HCT116 (cell line): ENCODE measurements at regions not wholly inside any gene's neighbourhood (a gene's known extent, or its start where the extent isn't known, plus 50 kb on each side); places are given as distances from the start of the nearest gene placed in this dataset.

Experiments used
- ATAC-seq: fragments of 200-7000 bp; cut with Tn5 transposase; 2 replicates; pipeline ENCODE4 v1.9.1; 2020; ENCODE audit warnings: mild to moderate bottlenecking, moderate library complexity
- BruUV-seq: library from RNA; stranded (reverse); fragments of 400-500 nt; replicated peaks from 2 replicates; lab custom pipeline; 2021; lab: Mats Ljungman, UMichigan
- CTCF ChIA-PET: fragments of 300-600 bp; sonication (Branson Sonifier 250); formaldehyde crosslinking; loops from one replicate; lab custom pipeline; 2021; ENCODE audit warnings: antibody characterized with exemption; lab: Charles Lee
- POLR2A ChIA-PET: fragments of 300-600, 350-600 bp; sonication (Branson Sonifier 250); formaldehyde crosslinking; loops from one replicate; lab custom pipeline; 2021; ENCODE audit warnings: antibody characterized with exemption; lab: Charles Lee
- RAD21 ChIA-PET, 2 experiments: fragments of 300-600 bp; sonication (Branson Sonifier 250); formaldehyde crosslinking; loops; one replicate each; lab custom pipeline; 2023; ENCODE audit warnings: low total read pairs in 2 of 2; ENCODE audit not compliant: uncharacterized antibody in 2 of 2, unreplicated experiment in 2 of 2, low non-redundant PET in 1 of 2; lab: Charles Lee
- DNase-seq: peaks from one replicate; pipeline ENCODE4 v3.0.0-alpha.2; 2010; ENCODE audit warnings: low read depth, low spot score
- H2AFZ ChIP-seq: fragments of 200-600 bp; shearing (Covaris generic), sonication (generic); 2 replicates; pipeline ENCODE4 v1.6.1; 2017; ENCODE audit warnings: low read depth, mixed run types, mixed read lengths, antibody characterized with exemption, low read length; ENCODE audit not compliant: poor library complexity, severe bottlenecking
- H3K27ac ChIP-seq: 2 replicates; pipeline ENCODE4 v1.5.1; 2012; ENCODE audit warnings: low read depth, low read length
- H3K27me3 ChIP-seq: fragments of 200-600 bp; sonication (generic); 2 replicates; pipeline ENCODE4 v1.6.1; 2016; ENCODE audit warnings: mixed run types, low read length, mixed read lengths; ENCODE audit not compliant: insufficient read depth
- H3K36me3 ChIP-seq, 2 experiments: fragments of 200-500 bp in 1 of 2; fragments of 200-600 bp in 1 of 2; sonication (Bioruptor generic) in 1 of 2; sonication (generic) in 1 of 2; 2 replicates each; pipeline versions ENCODE4 v1.5.1 to v1.6.1; 2014 to 2016; ENCODE audit warnings: low read length in 2 of 2, inconsistent platforms in 1 of 2, mixed read lengths in 1 of 2, mixed run types in 1 of 2; ENCODE audit not compliant: insufficient read depth in 2 of 2, control insufficient read depth in 1 of 2
- H3K4me1 ChIP-seq, 2 experiments: fragments of 200-600 bp in 1 of 2; sonication (generic) in 1 of 2; 2 replicates each; pipeline versions ENCODE4 v1.5.1 to v1.6.1; 2012 to 2017; ENCODE audit warnings: low read length in 2 of 2, inconsistent platforms in 1 of 2, mild to moderate bottlenecking in 1 of 2, mixed read lengths in 1 of 2, mixed run types in 1 of 2, moderate library complexity in 1 of 2; ENCODE audit not compliant: insufficient read depth in 2 of 2, control insufficient read depth in 1 of 2
- H3K4me2 ChIP-seq: fragments of 200-600 bp; sonication (generic); 2 replicates; pipeline ENCODE4 v1.6.1; 2017; ENCODE audit warnings: mixed run types, low read length, mixed read lengths
- H3K4me3 ChIP-seq, 2 experiments: fragments of 200-600 bp in 1 of 2; sonication (generic) in 1 of 2; replicated peaks in 1 of 2; 2 replicates each; pipeline ENCODE4 v1.5.1; 2011 to 2016; ENCODE audit warnings: low read length in 2 of 2, control low read depth in 1 of 2, low read depth in 1 of 2, mild to moderate bottlenecking in 1 of 2, mixed read lengths in 1 of 2, mixed run types in 1 of 2
- H3K79me2 ChIP-seq: fragments of 200-600 bp; sonication (generic); 2 replicates; pipeline ENCODE4 v1.6.1; 2017; ENCODE audit warnings: mild to moderate bottlenecking, mixed run types, low read length, moderate library complexity, mixed read lengths; ENCODE audit not compliant: insufficient read depth
- H3K9ac ChIP-seq: fragments of 200-600 bp; sonication (generic); 2 replicates; pipeline ENCODE4 v1.6.1; 2016; ENCODE audit warnings: low read length, mixed read lengths
- H3K9me2 ChIP-seq: fragments of 200-600 bp; sonication (generic), shearing (Covaris generic); 2 replicates; pipeline ENCODE4 v1.6.1; 2017; ENCODE audit warnings: mixed run types, mild to moderate bottlenecking, moderate library complexity; ENCODE audit not compliant: insufficient read depth
- H3K9me3 ChIP-seq, 2 experiments: fragments of 200-500 bp in 1 of 2; fragments of 200-600 bp in 1 of 2; sonication (Bioruptor generic) in 1 of 2; sonication (generic) in 1 of 2; 2 replicates each; pipeline ENCODE4 v1.6.1; 2014 to 2017; ENCODE audit warnings: low read length in 2 of 2, mixed read lengths in 2 of 2, inconsistent platforms in 1 of 2, low read depth in 1 of 2, mild to moderate bottlenecking in 1 of 2, mixed run types in 1 of 2, moderate library complexity in 1 of 2; ENCODE audit not compliant: control insufficient read depth in 1 of 2, insufficient read depth in 1 of 2
- H4K20me1 ChIP-seq: fragments of 200-600 bp; sonication (generic), shearing (Covaris generic); 2 replicates; pipeline ENCODE4 v1.6.1; 2017; ENCODE audit warnings: mixed run types, mild to moderate bottlenecking, moderate library complexity; ENCODE audit not compliant: insufficient read depth
- EGR1 ChIP-seq: IDR thresholded peaks from 2 replicates; pipeline ENCODE4 v1.6.1; 2012; ENCODE audit warnings: low read depth
- EZH2phosphoT487 ChIP-seq: fragments of 200-600 bp; IDR thresholded peaks from 2 replicates; pipeline ENCODE4 v1.6.1; 2018; ENCODE audit warnings: antibody characterized with exemption, borderline replicate concordance
- FOSL1 ChIP-seq: IDR thresholded peaks from 2 replicates; pipeline ENCODE4 v1.6.1; 2012; ENCODE audit warnings: low read depth
- SIN3A ChIP-seq: IDR thresholded peaks from 2 replicates; pipeline ENCODE4 v1.6.1; 2012; ENCODE audit warnings: low read depth
- SP1 ChIP-seq: IDR thresholded peaks from 2 replicates; pipeline ENCODE4 v1.6.1; 2012; ENCODE audit warnings: low read depth
- YY1 ChIP-seq: IDR thresholded peaks from 2 replicates; pipeline ENCODE4 v1.6.1; 2011; ENCODE audit warnings: low read length, low read depth, moderate library complexity, mild to moderate bottlenecking; ENCODE audit not compliant: insufficient replicate concordance; ENCODE audit errors: extremely low read depth
- intact Hi-C: fragments of 100-400 bp; cut with micrococcal nuclease; formaldehyde crosslinking; loops from 2 replicates; pipeline ENCODE4 v1.10.0; 2022
- TF ChIP-seq, protein P1 (sequence below): IDR thresholded peaks from 2 replicates; pipeline ENCODE4 v1.6.1; 2012; ENCODE audit warnings: low read depth

DNA sequence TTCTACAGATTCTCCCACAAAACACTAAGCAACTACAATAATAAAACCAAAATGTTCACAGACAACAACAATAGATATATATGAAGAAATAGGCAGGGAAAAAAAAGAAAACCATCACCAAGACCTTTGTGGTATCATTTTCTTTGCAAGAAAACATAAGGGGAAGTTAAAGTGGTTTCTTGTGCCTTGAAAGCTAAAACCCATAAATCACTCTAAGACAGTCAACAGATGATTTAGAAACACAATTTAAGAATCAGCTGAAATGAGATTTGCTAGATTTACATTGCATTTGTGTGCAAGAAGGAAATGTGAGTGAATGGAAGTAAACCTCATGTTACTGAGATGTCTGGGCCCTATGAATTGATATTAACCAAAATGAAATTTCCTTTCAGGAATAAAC, 1265.4 kb upstream of the GJE1 start:
- Histone ChIP-seq H3K4me2 (no peak overlapping the region), H3K9me3 (no peaks in the 10 kb centered on the region), H3K4me3 (no peak overlapping the region), H3K9me2 (no peaks in the 10 kb centered on the region), H3K9ac (no peak overlapping the region), H3K4me1 (no peaks in the 10 kb centered on the region), H4K20me1 (no peaks in the 10 kb centered on the region), H2AFZ (no peak overlapping the region), H3K36me3 (no peaks in the 10 kb centered on the region), H3K79me2 (peaks cover 69% of the 10 kb centered on the region), H3K27ac (no peak overlapping the region), H3K27me3 (no peaks in the 10 kb centered on the region)
- TF ChIP-seq YY1 (no peak), SIN3A (no peak), SP1 (no peak), EGR1 (no peak), EZH2phosphoT487 (no peak), FOSL1 (no peak)
- TF ChIP-seq, protein P1, sequence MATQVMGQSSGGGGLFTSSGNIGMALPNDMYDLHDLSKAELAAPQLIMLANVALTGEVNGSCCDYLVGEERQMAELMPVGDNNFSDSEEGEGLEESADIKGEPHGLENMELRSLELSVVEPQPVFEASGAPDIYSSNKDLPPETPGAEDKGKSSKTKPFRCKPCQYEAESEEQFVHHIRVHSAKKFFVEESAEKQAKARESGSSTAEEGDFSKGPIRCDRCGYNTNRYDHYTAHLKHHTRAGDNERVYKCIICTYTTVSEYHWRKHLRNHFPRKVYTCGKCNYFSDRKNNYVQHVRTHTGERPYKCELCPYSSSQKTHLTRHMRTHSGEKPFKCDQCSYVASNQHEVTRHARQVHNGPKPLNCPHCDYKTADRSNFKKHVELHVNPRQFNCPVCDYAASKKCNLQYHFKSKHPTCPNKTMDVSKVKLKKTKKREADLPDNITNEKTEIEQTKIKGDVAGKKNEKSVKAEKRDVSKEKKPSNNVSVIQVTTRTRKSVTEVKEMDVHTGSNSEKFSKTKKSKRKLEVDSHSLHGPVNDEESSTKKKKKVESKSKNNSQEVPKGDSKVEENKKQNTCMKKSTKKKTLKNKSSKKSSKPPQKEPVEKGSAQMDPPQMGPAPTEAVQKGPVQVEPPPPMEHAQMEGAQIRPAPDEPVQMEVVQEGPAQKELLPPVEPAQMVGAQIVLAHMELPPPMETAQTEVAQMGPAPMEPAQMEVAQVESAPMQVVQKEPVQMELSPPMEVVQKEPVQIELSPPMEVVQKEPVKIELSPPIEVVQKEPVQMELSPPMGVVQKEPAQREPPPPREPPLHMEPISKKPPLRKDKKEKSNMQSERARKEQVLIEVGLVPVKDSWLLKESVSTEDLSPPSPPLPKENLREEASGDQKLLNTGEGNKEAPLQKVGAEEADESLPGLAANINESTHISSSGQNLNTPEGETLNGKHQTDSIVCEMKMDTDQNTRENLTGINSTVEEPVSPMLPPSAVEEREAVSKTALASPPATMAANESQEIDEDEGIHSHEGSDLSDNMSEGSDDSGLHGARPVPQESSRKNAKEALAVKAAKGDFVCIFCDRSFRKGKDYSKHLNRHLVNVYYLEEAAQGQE, result no peak
- POLR2A ChIA-PET, result no interaction called here
- RAD21 ChIA-PET, result no interaction called here
- intact Hi-C loops, result no loop called here
- DNase-seq (no peak), ATAC-seq (no peak)
- no TSS peak for BruUV-seq
- CTCF ChIA-PET, result no interaction called here
